ENCODE measurements at regions not wholly inside any gene's neighbourhood (a gene's known extent, or its start where the extent isn't known, plus 50 kb on each side); places are given as distances from the start of the nearest gene placed in this dataset.

DNA sequence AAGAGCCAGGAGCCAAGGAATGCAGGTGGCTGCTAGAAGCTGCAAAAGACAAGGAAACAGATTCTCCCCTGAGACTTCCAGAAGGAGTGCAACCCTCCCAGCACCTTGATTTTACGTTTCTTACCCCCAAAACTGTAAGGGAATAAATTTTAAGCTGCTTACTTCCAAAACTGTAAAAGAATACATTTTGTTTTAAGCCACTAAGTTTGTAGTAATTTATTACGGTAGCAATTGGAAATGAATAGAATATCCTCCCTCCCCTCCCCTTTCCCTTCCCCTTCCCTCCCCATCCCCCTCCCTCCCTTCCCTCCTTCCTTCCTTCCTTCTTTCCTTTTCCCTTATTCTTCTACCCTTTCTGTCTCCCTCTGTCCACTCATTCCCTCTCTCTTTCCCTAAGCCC is 203.7 kb upstream of the CFAP20DC start:
- TF ChIP-seq, protein P1, sequence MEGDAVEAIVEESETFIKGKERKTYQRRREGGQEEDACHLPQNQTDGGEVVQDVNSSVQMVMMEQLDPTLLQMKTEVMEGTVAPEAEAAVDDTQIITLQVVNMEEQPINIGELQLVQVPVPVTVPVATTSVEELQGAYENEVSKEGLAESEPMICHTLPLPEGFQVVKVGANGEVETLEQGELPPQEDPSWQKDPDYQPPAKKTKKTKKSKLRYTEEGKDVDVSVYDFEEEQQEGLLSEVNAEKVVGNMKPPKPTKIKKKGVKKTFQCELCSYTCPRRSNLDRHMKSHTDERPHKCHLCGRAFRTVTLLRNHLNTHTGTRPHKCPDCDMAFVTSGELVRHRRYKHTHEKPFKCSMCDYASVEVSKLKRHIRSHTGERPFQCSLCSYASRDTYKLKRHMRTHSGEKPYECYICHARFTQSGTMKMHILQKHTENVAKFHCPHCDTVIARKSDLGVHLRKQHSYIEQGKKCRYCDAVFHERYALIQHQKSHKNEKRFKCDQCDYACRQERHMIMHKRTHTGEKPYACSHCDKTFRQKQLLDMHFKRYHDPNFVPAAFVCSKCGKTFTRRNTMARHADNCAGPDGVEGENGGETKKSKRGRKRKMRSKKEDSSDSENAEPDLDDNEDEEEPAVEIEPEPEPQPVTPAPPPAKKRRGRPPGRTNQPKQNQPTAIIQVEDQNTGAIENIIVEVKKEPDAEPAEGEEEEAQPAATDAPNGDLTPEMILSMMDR (IDR thresholded peaks at IDR 0.05) = no peak
- no peak for TF ChIP-seq POLR2A (IDR thresholded peaks at IDR 0.05)
